Large intestine (tissue), 3 donors: ENCODE measurements at regions not wholly inside any gene's neighbourhood (a gene's known extent, or its start where the extent isn't known, plus 50 kb on each side); places are given as distances from the start of the nearest gene placed in this dataset.

ENCODE experiments used
- DNase-seq, 2 donors: peaks; one replicate each; pipeline versions ENCODE4 v3.0.0 to v3.0.0-alpha.2; 2013
- H3K27ac ChIP-seq: one replicate; pipeline ENCODE4 v1.5.1; 2013; ENCODE audit warnings: low read length
- H3K27me3 ChIP-seq: 2 replicates; pipeline ENCODE4 v1.6.1; 2013; ENCODE audit warnings: low read length; ENCODE audit not compliant: control insufficient read depth, insufficient read depth
- H3K36me3 ChIP-seq: 2 replicates; pipeline ENCODE4 v1.6.1; 2013; ENCODE audit warnings: low read length; ENCODE audit not compliant: control insufficient read depth, insufficient read depth
- H3K4me1 ChIP-seq: one replicate; pipeline ENCODE4 v1.6.1; 2013; ENCODE audit warnings: low read length; ENCODE audit not compliant: control insufficient read depth, insufficient read depth
- H3K4me3 ChIP-seq: one replicate; pipeline ENCODE4 v1.5.1; 2013; ENCODE audit warnings: low read length
- H3K9me3 ChIP-seq: one replicate; pipeline ENCODE4 v1.6.1; 2013; ENCODE audit warnings: mild to moderate bottlenecking, low read depth, low read length, moderate library complexity; ENCODE audit not compliant: control insufficient read depth
- WGBS: methylation state at CpG from one replicate; pipeline ENCODE4 v1.1.5; 2013; ENCODE audit warnings: low lambda C conversion rate; ENCODE audit not compliant: insufficient coverage; 5-methylcytosine and 5-hydroxymethylcytosine counted together

DNA sequence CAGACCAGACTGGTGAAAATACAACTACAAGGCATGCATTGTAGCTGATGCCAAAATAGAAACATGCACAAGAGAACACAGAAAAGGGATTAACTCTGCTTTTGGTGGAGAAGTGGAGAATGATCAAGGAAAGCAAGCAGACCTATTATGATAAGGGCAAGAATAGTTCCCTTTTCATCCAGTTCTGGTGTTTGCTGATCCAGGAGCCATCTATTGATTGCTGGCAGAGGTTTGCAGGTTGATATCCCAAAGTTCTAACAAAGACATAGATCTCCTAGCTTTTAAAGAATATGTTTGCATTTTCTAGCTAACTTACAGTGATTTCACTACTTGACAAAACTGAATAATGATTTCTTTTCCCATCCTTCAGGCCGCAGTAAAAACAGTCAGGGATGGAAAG is 166.2 kb upstream of the CDKN3 start:
- no peak for DNase-seq
- Histone ChIP-seq H3K4me1 (no peaks in the 10 kb centered on the region), H3K9me3 (no peaks in the 10 kb centered on the region), H3K27me3 (no peaks in the 10 kb centered on the region), H3K27ac (no peak overlapping the region), H3K4me3 (no peak overlapping the region), H3K36me3 (no peaks in the 10 kb centered on the region)
- WGBS: no CpG with 5 or more reads among the region's 1 CpG

- H3K9me3 ChIP-seq: no peaks in the 10 kb centered on the region
- H3K27me3 ChIP-seq: no peaks in the 10 kb centered on the region
- DNase-seq: no peak
- H3K4me1 ChIP-seq: no peaks in the 10 kb centered on the region
- no peak overlapping the region for H3K27ac ChIP-seq
- H3K36me3 ChIP-seq: no peaks in the 10 kb centered on the region
- H3K4me3 ChIP-seq: no peak overlapping the region
Observed at GRCh38 chr14:54232735-54233134, 164.1 kb upstream of the CDKN3 start.

GRCh38 chr14:54241517-54241916 is 155.3 kb upstream of the CDKN3 start:
- Histone ChIP-seq H3K27ac (no peak overlapping the region), H3K27me3 (no peaks in the 10 kb centered on the region), H3K9me3 (no peaks in the 10 kb centered on the region), H3K4me3 (no peak overlapping the region), H3K4me1 (no peaks in the 10 kb centered on the region), H3K36me3 (no peaks in the 10 kb centered on the region)
- no peak for DNase-seq
- WGBS: 80% methylated on average over 1 of the region's 3 CpGs

GRCh38 chr14:54251356-54251755 is 145.5 kb upstream of the CDKN3 start:
- no peak overlapping the region for H3K4me3 ChIP-seq
- no peaks in the 10 kb centered on the region for H3K9me3 ChIP-seq
- H3K36me3 ChIP-seq: no peaks in the 10 kb centered on the region
- peaks cover 4% of the 10 kb centered on the region for H3K4me1 ChIP-seq
- WGBS: no CpG with 5 or more reads among the region's 4 CpGs
- DNase-seq: no peak
- no peaks in the 10 kb centered on the region for H3K27me3 ChIP-seq
- no peak overlapping the region for H3K27ac ChIP-seq

- no peaks in the 10 kb centered on the region for H3K36me3 ChIP-seq
- H3K27ac ChIP-seq: no peak overlapping the region
- WGBS: no CpG with 5 or more reads among the region's 2 CpGs
- no peaks in the 10 kb centered on the region for H3K9me3 ChIP-seq
- peaks cover 4% of the 10 kb centered on the region for H3K4me1 ChIP-seq
- no peaks in the 10 kb centered on the region for H3K27me3 ChIP-seq
- H3K4me3 ChIP-seq: no peak overlapping the region
- DNase-seq: peak in 1 of 2 donors; percentile 48
Observed at GRCh38 chr14:54252072-54252730, 144.6 kb upstream of the CDKN3 start.

GRCh38 chr14:54253195-54253947 is 143.4 kb upstream of the CDKN3 start:
- no peaks in the 10 kb centered on the region for H3K9me3 ChIP-seq
- no peak for DNase-seq
- no peak overlapping the region for H3K27ac ChIP-seq
- peaks cover 4% of the 10 kb centered on the region for H3K4me1 ChIP-seq
- no peak overlapping the region for H3K4me3 ChIP-seq
- WGBS: no CpG with 5 or more reads among the region's 4 CpGs
- no peaks in the 10 kb centered on the region for H3K36me3 ChIP-seq
- no peaks in the 10 kb centered on the region for H3K27me3 ChIP-seq

- WGBS: 86% methylated on average over 1 of the region's 9 CpGs
Observed at GRCh38 chr14:54256156-54256555, 140.7 kb upstream of the CDKN3 start.

DNA sequence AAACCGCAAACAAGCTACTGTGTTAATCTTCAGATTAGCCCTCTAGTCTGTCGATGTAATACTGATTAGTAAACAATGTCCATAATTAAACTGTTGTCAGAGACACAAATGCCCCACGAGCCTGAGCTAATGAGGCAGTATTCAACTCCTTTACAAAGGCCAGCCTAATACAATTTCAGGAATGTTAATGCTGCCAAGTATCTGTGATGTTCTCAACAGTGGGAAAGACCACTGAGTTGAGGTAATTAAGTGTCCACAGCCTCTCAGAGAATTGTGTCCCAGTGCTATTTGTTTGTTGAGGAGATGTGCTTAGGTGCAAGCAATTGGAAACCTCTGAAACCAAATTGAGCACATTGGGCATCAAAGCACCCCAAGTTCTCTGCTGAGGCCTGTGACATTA is 139.4 kb upstream of the CDKN3 start:
- Histone ChIP-seq H3K9me3 (no peaks in the 10 kb centered on the region), H3K27ac (no peak overlapping the region), H3K27me3 (no peaks in the 10 kb centered on the region), H3K4me1 (no peaks in the 10 kb centered on the region), H3K4me3 (no peak overlapping the region), H3K36me3 (no peaks in the 10 kb centered on the region)
- DNase-seq: no peak
- no CpG with 5 or more reads among the region's 3 CpGs for WGBS

More at GRCh38 chr14:54256156-54256555, 140.7 kb upstream of the CDKN3 start:
- Histone ChIP-seq H3K36me3 (no peaks in the 10 kb centered on the region), H3K27ac (no peak overlapping the region), H3K4me1 (peaks cover 1% of the 10 kb centered on the region), H3K27me3 (no peaks in the 10 kb centered on the region), H3K4me3 (no peak overlapping the region), H3K9me3 (no peaks in the 10 kb centered on the region)
- DNase-seq: no peak

- no peaks in the 10 kb centered on the region for H3K36me3 ChIP-seq
Observed at GRCh38 chr14:54258382-54258781, 138.4 kb upstream of the CDKN3 start.

DNA sequence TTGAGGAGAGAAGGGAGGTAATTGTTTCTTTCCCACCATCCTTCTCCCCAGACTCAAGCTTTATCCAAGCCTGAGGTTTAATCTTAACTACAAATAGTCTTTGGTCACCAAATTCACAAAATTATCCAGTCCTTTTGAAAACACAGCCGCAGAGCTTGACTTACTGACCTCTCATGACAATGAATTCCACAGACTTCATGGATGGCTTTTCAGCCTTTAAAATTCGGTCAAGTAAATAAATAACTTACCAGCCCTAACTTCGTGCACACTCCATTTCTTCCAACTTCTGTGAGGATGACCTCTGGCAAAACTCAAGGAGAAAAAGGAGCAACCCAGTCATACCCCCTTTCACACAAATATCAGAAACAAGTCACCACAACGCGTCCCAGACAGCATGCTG is 137.0 kb upstream of the CDKN3 start:
- H3K4me3 ChIP-seq: no peak overlapping the region
- DNase-seq: no peak
- no peaks in the 10 kb centered on the region for H3K9me3 ChIP-seq
- no peaks in the 10 kb centered on the region for H3K36me3 ChIP-seq
- H3K4me1 ChIP-seq: no peaks in the 10 kb centered on the region
- no peaks in the 10 kb centered on the region for H3K27me3 ChIP-seq
- H3K27ac ChIP-seq: no peak overlapping the region
- no CpG with 5 or more reads among the region's 5 CpGs for WGBS

More at GRCh38 chr14:54258382-54258781, 138.4 kb upstream of the CDKN3 start:
- Histone ChIP-seq H3K9me3 (no peaks in the 10 kb centered on the region), H3K4me3 (no peak overlapping the region), H3K4me1 (no peaks in the 10 kb centered on the region), H3K27ac (no peak overlapping the region), H3K27me3 (no peaks in the 10 kb centered on the region)
- whole genome bisulfite sequencing: 100% methylated on average over 1 of the region's 1 CpG
- no peak for DNase-seq

GRCh38 chr14:54261283-54261682 is 135.5 kb upstream of the CDKN3 start:
- H3K27me3 ChIP-seq: no peaks in the 10 kb centered on the region
- no peaks in the 10 kb centered on the region for H3K36me3 ChIP-seq
- no peak overlapping the region for H3K4me3 ChIP-seq
- H3K27ac ChIP-seq: no peak overlapping the region
- WGBS: 80% methylated on average over 1 of the region's 7 CpGs
- no peaks in the 10 kb centered on the region for H3K9me3 ChIP-seq
- H3K4me1 ChIP-seq: no peaks in the 10 kb centered on the region
- no peak for DNase-seq
